Vagina (tissue), 2 donors: ENCODE measurements at regions not wholly inside any gene's neighbourhood (a gene's known extent, or its start where the extent isn't known, plus 50 kb on each side); places are given as distances from the start of the nearest gene placed in this dataset.

ENCODE experiments used
- DNase-seq, 2 donors: peaks; one replicate each; pipeline ENCODE4 v3.0.0-alpha.2; 2017; ENCODE audit errors: extremely low spot score in 2 of 2
- H3K27ac ChIP-seq: fragments of 200-600 bp; sonication (generic); one replicate; pipeline ENCODE4 v1.5.1; 2019
- H3K27me3 ChIP-seq: fragments of 200-600 bp; sonication (generic); one replicate; pipeline ENCODE4 v1.5.1; 2019
- H3K36me3 ChIP-seq, 2 donors: fragments of 200-600 bp; sonication (generic); one replicate each; pipeline ENCODE4 v1.5.1; 2017 to 2019
- H3K4me1 ChIP-seq: fragments of 200-600 bp; sonication (generic); one replicate; pipeline ENCODE4 v1.5.1; 2019
- H3K4me3 ChIP-seq, 2 donors: fragments of 200-600 bp; sonication (generic); 1 replicate in 1 of 2; 2 replicates in 1 of 2; pipeline ENCODE4 v1.5.1; 2016 to 2019
- H3K9me3 ChIP-seq: fragments of 200-600 bp; sonication (generic); one replicate; pipeline ENCODE4 v1.5.1; 2019
- CTCF ChIP-seq, 3 experiments: fragments of 450-650 bp in 2 of 3; fragments of 200-600 bp in 1 of 3; sonication (generic) in 1 of 3; IDR thresholded peaks; one replicate each; pipeline ENCODE4 v1.5.1; 2017 to 2019; ENCODE audit warnings: antibody characterized with exemption in 3 of 3, mild to moderate bottlenecking in 2 of 3, moderate library complexity in 2 of 3
- POLR2A ChIP-seq, 2 donors: fragments of 450-650 bp; IDR thresholded peaks; one replicate each; pipeline ENCODE4 v1.6.1; 2017; ENCODE audit warnings: antibody characterized with exemption in 2 of 2, mild to moderate bottlenecking in 2 of 2, moderate library complexity in 2 of 2
- POLR2AphosphoS5 ChIP-seq, 2 donors: sonication (generic); formaldehyde crosslinking; IDR thresholded peaks; one replicate each; pipeline ENCODE4 v1.9.0; 2017; ENCODE audit warnings: antibody characterized with exemption in 2 of 2, mild to moderate bottlenecking in 2 of 2, low read depth in 1 of 2; ENCODE audit not compliant: insufficient read depth in 1 of 2
- intact Hi-C: fragments of 100-400 bp; cut with DNase I; formaldehyde crosslinking; loops from one replicate; pipeline ENCODE4 v1.15.1; 2023

- Histone ChIP-seq H3K27me3 (no peaks in the 10 kb centered on the region), H3K36me3 (no peaks in the 10 kb centered on the region), H3K4me1 (peaks cover 36% of the 10 kb centered on the region), H3K27ac (no peak overlapping the region), H3K4me3 (no peak overlapping the region), H3K9me3 (no peaks in the 10 kb centered on the region)
- TF ChIP-seq POLR2A (IDR thresholded peaks at IDR 0.05) (no peak), POLR2AphosphoS5 (IDR thresholded peaks at IDR 0.05; ENCODE audit: insufficient read depth in 1 of 2, low read depth in 1 of 2) (no peak), CTCF (IDR thresholded peaks at IDR 0.05) (no peak)
- no peak for DNase-seq
- intact Hi-C loops, result loop anchor here (10.0 kb wide), 1 partner anchor 636 kb away; no protein-coding TSS in a partner anchor
Measured at GRCh38 chr14:54170301-54170700, 213.7 kb upstream of the BMP4 start.

GRCh38 chr14:54172114-54172513 lies 215.5 kb upstream of the BMP4 start:
- H3K27me3 ChIP-seq, result no peaks in the 10 kb centered on the region
- H3K36me3 ChIP-seq, result no peaks in the 10 kb centered on the region
- no peak for TF ChIP-seq POLR2A (IDR thresholded peaks at IDR 0.05)
- no peak for TF ChIP-seq POLR2AphosphoS5 (IDR thresholded peaks at IDR 0.05; ENCODE audit: insufficient read depth in 1 of 2, low read depth in 1 of 2)
- no peak for TF ChIP-seq CTCF (IDR thresholded peaks at IDR 0.05)
- H3K9me3 ChIP-seq, result no peaks in the 10 kb centered on the region
- no peak overlapping the region for H3K27ac ChIP-seq
- no peak for DNase-seq
- peaks cover 41% of the 10 kb centered on the region for H3K4me1 ChIP-seq
- H3K4me3 ChIP-seq, result no peak overlapping the region
- intact Hi-C loops, result loop anchor here (10.0 kb wide), 1 partner anchor 637 kb away; no protein-coding TSS in a partner anchor

DNA sequence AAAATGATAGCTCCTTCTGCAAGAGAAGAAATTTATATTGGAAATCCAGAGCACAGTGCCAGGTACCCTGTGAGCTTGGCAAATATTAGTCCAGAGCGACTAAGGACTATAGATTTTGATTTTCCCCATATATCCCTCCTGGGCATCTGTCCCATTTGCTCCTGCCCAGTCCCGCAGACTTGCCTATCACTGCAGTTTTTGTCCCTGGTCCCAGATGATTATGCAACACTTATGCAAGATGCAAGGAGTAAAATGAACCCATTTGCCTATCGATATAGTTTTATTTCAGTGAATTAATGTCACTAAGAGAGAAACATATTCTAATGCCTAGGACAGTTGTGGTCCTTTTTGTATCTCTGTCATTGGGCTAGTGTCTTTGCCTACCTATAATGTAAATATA lies 215.9 kb upstream of the BMP4 start:
- H3K27ac ChIP-seq, result no peak overlapping the region
- no peak overlapping the region for H3K4me3 ChIP-seq
- no peaks in the 10 kb centered on the region for H3K27me3 ChIP-seq
- no peaks in the 10 kb centered on the region for H3K9me3 ChIP-seq
- DNase-seq, result no peak
- intact Hi-C loops, result loop anchor here (10.0 kb wide), 1 partner anchor 638 kb away; no protein-coding TSS in a partner anchor
- no peak for TF ChIP-seq CTCF (IDR thresholded peaks at IDR 0.05)
- TF ChIP-seq POLR2A (IDR thresholded peaks at IDR 0.05), result no peak
- TF ChIP-seq POLR2AphosphoS5 (IDR thresholded peaks at IDR 0.05; ENCODE audit: insufficient read depth in 1 of 2, low read depth in 1 of 2), result no peak
- peaks cover 46% of the 10 kb centered on the region for H3K4me1 ChIP-seq
- H3K36me3 ChIP-seq, result no peaks in the 10 kb centered on the region

GRCh38 chr14:54173802-54174201 lies 217.2 kb upstream of the BMP4 start:
- TF ChIP-seq CTCF (IDR thresholded peaks at IDR 0.05) (no peak), POLR2AphosphoS5 (IDR thresholded peaks at IDR 0.05; ENCODE audit: insufficient read depth in 1 of 2, low read depth in 1 of 2) (no peak), POLR2A (IDR thresholded peaks at IDR 0.05) (no peak)
- Histone ChIP-seq H3K36me3 (no peaks in the 10 kb centered on the region), H3K27me3 (no peaks in the 10 kb centered on the region), H3K4me1 (peaks cover 55% of the 10 kb centered on the region), H3K9me3 (no peaks in the 10 kb centered on the region), H3K4me3 (no peak overlapping the region), H3K27ac (peak overlapping the region; percentile 51)
- DNase-seq, result no peak
- intact Hi-C loops, result loop anchor here (10.0 kb wide), 1 partner anchor 639 kb away; no protein-coding TSS in a partner anchor

GRCh38 chr14:54174457-54174856 lies 217.8 kb upstream of the BMP4 start:
- H3K27me3 ChIP-seq, result no peaks in the 10 kb centered on the region
- intact Hi-C loops, result loop anchor here (10.0 kb wide), 1 partner anchor 640 kb away; no protein-coding TSS in a partner anchor
- peak overlapping the region; percentile 51 for H3K27ac ChIP-seq
- no peaks in the 10 kb centered on the region for H3K36me3 ChIP-seq
- H3K4me3 ChIP-seq, result no peak overlapping the region
- no peaks in the 10 kb centered on the region for H3K9me3 ChIP-seq
- TF ChIP-seq POLR2AphosphoS5 (IDR thresholded peaks at IDR 0.05; ENCODE audit: insufficient read depth in 1 of 2, low read depth in 1 of 2) (no peak), POLR2A (IDR thresholded peaks at IDR 0.05) (no peak), CTCF (IDR thresholded peaks at IDR 0.05) (no peak)
- DNase-seq, result no peak
- H3K4me1 ChIP-seq, result peaks cover 50% of the 10 kb centered on the region
